ENCODE measurements at regions not wholly inside any gene's neighbourhood (a gene's known extent, or its start where the extent isn't known, plus 50 kb on each side); places are given as distances from the start of the nearest gene placed in this dataset.
"Not testable (repeated sequence)": the region's sequence is repeated elsewhere in the genome, so short reads cannot be mapped to it uniquely, and the experiment has no call there.

GRCh38 chr1:145475369-145475915, 50.0 kb upstream of the NBPF20 start:
- not testable (repeated sequence) for TF ChIP-seq CTCF, POLR2A, POLR2AphosphoS5 (IDR thresholded peaks at IDR 0.05)

Data from stomach (tissue), 4 donors.